ENCODE measurements at regions not wholly inside any gene's neighbourhood (a gene's known extent, or its start where the extent isn't known, plus 50 kb on each side); places are given as distances from the start of the nearest gene placed in this dataset.

- WGBS (ENCODE audit: low lambda C conversion rate, missing lambda C conversion rate) = 95% methylated on average over 4 of the region's 4 CpGs
- no peaks in the 10 kb centered on the region for H3K36me3 ChIP-seq (replicated peaks; ENCODE audit: insufficient read depth, low read depth)
- H4K20me1 ChIP-seq (ENCODE audit: insufficient read depth, poor library complexity, severe bottlenecking) = no peaks in the 10 kb centered on the region
- no peaks in the 10 kb centered on the region for H3K27me3 ChIP-seq
- H3K4me2 ChIP-seq = no peak overlapping the region
- DNase-seq (ENCODE audit: low spot score) = no peak
- H3K4me1 ChIP-seq (ENCODE audit: insufficient read depth) = peaks cover 15% of the 10 kb centered on the region
- H3K79me2 ChIP-seq = no peaks in the 10 kb centered on the region
- H2AFZ ChIP-seq = no peak overlapping the region
- no peaks in the 10 kb centered on the region for H3K9me2 ChIP-seq (replicated peaks; ENCODE audit: insufficient read depth)
- H3K9me3 ChIP-seq (ENCODE audit: low read depth) = no peaks in the 10 kb centered on the region
- H3K27ac ChIP-seq = no peak overlapping the region
- no peak overlapping the region for H3K4me3 ChIP-seq
- TF ChIP-seq EZH2phosphoT487 (IDR thresholded peaks at IDR 0.05; ENCODE audit: low read depth, severe bottlenecking, unreplicated experiment) = no peak
- no peak for TF ChIP-seq CTCF (IDR thresholded peaks at IDR 0.05; ENCODE audit: poor library complexity)
- TF ChIP-seq EZH2 (IDR thresholded peaks at IDR 0.05; ENCODE audit: borderline replicate concordance) = no peak
These were observed 196.8 kb downstream of the REEP3 start for GRCh38 chr10:63718006-63718405.

GRCh38 chr10:63718421-63718820 lies 197.2 kb downstream of the REEP3 start:
- Histone ChIP-seq H2AFZ (no peak overlapping the region), H4K20me1 (ENCODE audit: insufficient read depth, poor library complexity, severe bottlenecking) (no peaks in the 10 kb centered on the region), H3K27me3 (no peaks in the 10 kb centered on the region), H3K4me1 (ENCODE audit: insufficient read depth) (peaks cover 13% of the 10 kb centered on the region), H3K9me3 (ENCODE audit: low read depth) (no peaks in the 10 kb centered on the region), H3K79me2 (no peaks in the 10 kb centered on the region), H3K9me2 (replicated peaks; ENCODE audit: insufficient read depth) (no peaks in the 10 kb centered on the region), H3K4me3 (no peak overlapping the region), H3K36me3 (replicated peaks; ENCODE audit: insufficient read depth, low read depth) (no peaks in the 10 kb centered on the region), H3K27ac (peak overlapping the region; percentile 26), H3K4me2 (no peak overlapping the region)
- no peak for TF ChIP-seq EZH2phosphoT487 (IDR thresholded peaks at IDR 0.05; ENCODE audit: low read depth, severe bottlenecking, unreplicated experiment)
- TF ChIP-seq EZH2 (IDR thresholded peaks at IDR 0.05; ENCODE audit: borderline replicate concordance) = no peak
- no peak for TF ChIP-seq CTCF (IDR thresholded peaks at IDR 0.05; ENCODE audit: poor library complexity)
- no peak for DNase-seq (ENCODE audit: low spot score)
- WGBS (ENCODE audit: low lambda C conversion rate, missing lambda C conversion rate) = 98% methylated on average over 7 of the region's 7 CpGs

GRCh38 chr10:63719226-63719856 lies 198.1 kb downstream of the REEP3 start:
- H3K27ac ChIP-seq = peak overlapping the region; percentile 26

More at GRCh38 chr10:63719226-63719856, 198.1 kb downstream of the REEP3 start:
- H3K4me3 ChIP-seq = no peak overlapping the region
- H3K4me2 ChIP-seq = peak overlapping the region; percentile 38
- no peaks in the 10 kb centered on the region for H3K36me3 ChIP-seq (replicated peaks; ENCODE audit: insufficient read depth, low read depth)
- no peaks in the 10 kb centered on the region for H3K27me3 ChIP-seq
- DNase-seq (ENCODE audit: low spot score) = no peak
- no peaks in the 10 kb centered on the region for H3K9me3 ChIP-seq (ENCODE audit: low read depth)
- no peak overlapping the region for H2AFZ ChIP-seq
- H3K79me2 ChIP-seq = no peaks in the 10 kb centered on the region
- no peaks in the 10 kb centered on the region for H4K20me1 ChIP-seq (ENCODE audit: insufficient read depth, poor library complexity, severe bottlenecking)
- WGBS (ENCODE audit: low lambda C conversion rate, missing lambda C conversion rate) = 44% methylated on average over 4 of the region's 4 CpGs
- TF ChIP-seq CTCF (IDR thresholded peaks at IDR 0.05; ENCODE audit: poor library complexity) = no peak
- TF ChIP-seq EZH2 (IDR thresholded peaks at IDR 0.05; ENCODE audit: borderline replicate concordance) = no peak
- H3K4me1 ChIP-seq (ENCODE audit: insufficient read depth) = peaks cover 8% of the 10 kb centered on the region
- no peaks in the 10 kb centered on the region for H3K9me2 ChIP-seq (replicated peaks; ENCODE audit: insufficient read depth)

Data from hepatocyte (in vitro differentiated cells).